ENCODE measurements at regions not wholly inside any gene's neighbourhood (a gene's known extent, or its start where the extent isn't known, plus 50 kb on each side); places are given as distances from the start of the nearest gene placed in this dataset.

DNA sequence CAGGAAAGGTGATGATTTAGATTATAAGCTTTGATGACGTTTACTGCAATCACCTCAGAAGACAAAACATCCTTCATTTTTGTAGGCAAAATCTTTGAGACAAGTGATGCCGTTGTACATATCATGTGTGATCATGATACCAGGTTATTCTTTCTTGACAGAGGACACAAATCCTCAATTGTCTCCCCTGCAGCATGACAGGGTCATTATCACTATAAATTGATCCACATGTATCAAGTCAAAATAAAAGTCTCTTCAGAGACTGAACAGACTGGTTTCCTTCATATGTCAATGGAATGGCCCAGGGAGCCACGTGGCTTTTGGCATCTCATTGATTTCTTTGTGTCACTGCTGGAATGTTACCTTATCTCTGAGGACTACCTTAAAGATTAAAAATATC is 995.7 kb downstream of the FLRT2 start:
- TF ChIP-seq CTCF (IDR thresholded peaks at IDR 0.05) (no peak), POLR2A (IDR thresholded peaks at IDR 0.05) (no peak)

All from right lobe of liver (tissue), 4 donors.